ENCODE measurements at regions not wholly inside any gene's neighbourhood (a gene's known extent, or its start where the extent isn't known, plus 50 kb on each side); places are given as distances from the start of the nearest gene placed in this dataset.

DNA sequence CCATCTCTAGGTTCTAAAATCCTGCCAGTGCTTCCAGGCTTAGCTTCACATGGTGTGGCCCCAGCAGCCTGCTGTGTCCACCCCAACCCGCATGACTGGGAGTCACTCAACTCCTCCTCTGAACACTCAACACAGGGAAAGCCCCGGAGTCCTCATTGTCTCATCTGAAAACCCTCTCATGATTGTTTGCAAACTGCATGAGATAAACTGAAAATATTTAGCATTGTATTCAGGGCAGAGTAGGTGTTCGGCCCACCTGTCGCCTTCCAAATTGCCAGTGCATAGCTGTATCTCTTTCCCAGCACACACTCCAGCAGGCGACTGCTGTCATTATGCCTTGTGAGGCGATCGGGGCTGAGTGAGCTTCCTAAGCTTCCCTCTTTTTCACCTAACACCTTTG lies 76.7 kb upstream of the SORBS2 start:
- H3K4me1 ChIP-seq (ENCODE audit: control insufficient read depth in 2 of 2, insufficient read depth in 2 of 2, low read length in 1 of 2) = no peaks in the 10 kb centered on the region
- H3K4me3 ChIP-seq (ENCODE audit: low read depth in 1 of 2, low read length in 2 of 2) = no peak overlapping the region
- no peaks in the 10 kb centered on the region for H3K9me3 ChIP-seq (ENCODE audit: control insufficient read depth in 2 of 2, insufficient read depth in 1 of 2, low read depth in 1 of 2, low read length in 1 of 2)
- H3K27me3 ChIP-seq (ENCODE audit: control insufficient read depth in 1 of 2, insufficient read depth in 2 of 2, low read length in 2 of 2) = no peaks in the 10 kb centered on the region
- 94 to 95% methylated on average over 7 of the region's 7 CpGs for WGBS, 2 donors
- no peak overlapping the region for H3K27ac ChIP-seq (ENCODE audit: low read depth in 2 of 2, low read length in 1 of 2)
- H3K36me3 ChIP-seq (ENCODE audit: control insufficient read depth in 2 of 2, insufficient read depth in 2 of 2, low read length in 1 of 2) = no peaks in the 10 kb centered on the region

DNA sequence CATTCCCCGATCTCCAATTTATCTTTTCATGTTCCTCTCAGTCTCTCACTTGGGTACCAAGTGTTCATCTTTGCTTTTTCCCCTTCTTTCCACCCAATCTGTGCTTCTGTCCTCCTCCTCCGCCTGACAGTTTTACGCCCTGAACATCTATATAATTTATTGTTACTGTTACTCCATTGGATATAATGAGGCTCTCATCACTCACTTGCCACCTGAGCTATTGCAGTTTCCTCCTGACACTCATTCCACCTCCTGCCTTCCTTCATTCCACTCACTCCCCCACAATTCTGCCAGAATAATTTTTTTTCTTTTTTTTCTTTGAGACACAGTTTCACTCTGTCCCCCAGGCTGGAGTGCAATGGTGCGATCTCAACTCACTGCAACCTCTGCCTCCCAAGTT lies 77.6 kb upstream of the SORBS2 start:
- no peaks in the 10 kb centered on the region for H3K9me3 ChIP-seq (ENCODE audit: control insufficient read depth in 2 of 2, insufficient read depth in 1 of 2, low read depth in 1 of 2, low read length in 1 of 2)
- no peaks in the 10 kb centered on the region for H3K27me3 ChIP-seq (ENCODE audit: control insufficient read depth in 1 of 2, insufficient read depth in 2 of 2, low read length in 2 of 2)
- no peaks in the 10 kb centered on the region for H3K36me3 ChIP-seq (ENCODE audit: control insufficient read depth in 2 of 2, insufficient read depth in 2 of 2, low read length in 1 of 2)
- H3K4me1 ChIP-seq (ENCODE audit: control insufficient read depth in 2 of 2, insufficient read depth in 2 of 2, low read length in 1 of 2) = no peaks in the 10 kb centered on the region
- 96 to 99% methylated on average over 4 of the region's 4 CpGs for WGBS, 2 donors
- no peak overlapping the region for H3K27ac ChIP-seq (ENCODE audit: low read depth in 2 of 2, low read length in 1 of 2)
- H3K4me3 ChIP-seq (ENCODE audit: low read depth in 1 of 2, low read length in 2 of 2) = no peak overlapping the region

DNA sequence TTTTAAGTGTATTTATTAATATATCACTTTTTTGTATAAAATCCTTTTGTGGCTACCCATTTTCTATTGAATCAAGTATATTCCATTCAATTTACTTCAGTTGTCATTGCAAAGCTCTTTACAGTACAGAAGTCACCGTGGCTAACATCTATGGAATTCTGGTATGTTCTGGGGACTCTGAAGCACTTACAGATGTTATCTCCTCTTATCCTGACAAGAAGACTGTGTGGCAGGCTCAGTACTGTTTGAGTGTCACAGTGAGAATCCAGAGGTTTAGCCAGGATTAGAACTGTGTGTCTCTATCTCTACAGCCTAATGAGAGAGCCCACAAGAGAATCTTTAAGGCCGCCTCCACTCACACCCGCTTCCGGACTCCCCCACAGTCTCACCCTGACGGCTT lies 78.2 kb upstream of the SORBS2 start:
- WGBS, 2 donors = 93 to 98% methylated on average over 5 of the region's 5 CpGs
- Histone ChIP-seq H3K9me3 (ENCODE audit: control insufficient read depth in 2 of 2, insufficient read depth in 1 of 2, low read depth in 1 of 2, low read length in 1 of 2) (no peaks in the 10 kb centered on the region), H3K4me3 (ENCODE audit: low read depth in 1 of 2, low read length in 2 of 2) (no peak overlapping the region), H3K36me3 (ENCODE audit: control insufficient read depth in 2 of 2, insufficient read depth in 2 of 2, low read length in 1 of 2) (no peaks in the 10 kb centered on the region), H3K4me1 (ENCODE audit: control insufficient read depth in 2 of 2, insufficient read depth in 2 of 2, low read length in 1 of 2) (no peaks in the 10 kb centered on the region), H3K27me3 (ENCODE audit: control insufficient read depth in 1 of 2, insufficient read depth in 2 of 2, low read length in 2 of 2) (no peaks in the 10 kb centered on the region), H3K27ac (ENCODE audit: low read depth in 2 of 2, low read length in 1 of 2) (no peak overlapping the region)

DNA sequence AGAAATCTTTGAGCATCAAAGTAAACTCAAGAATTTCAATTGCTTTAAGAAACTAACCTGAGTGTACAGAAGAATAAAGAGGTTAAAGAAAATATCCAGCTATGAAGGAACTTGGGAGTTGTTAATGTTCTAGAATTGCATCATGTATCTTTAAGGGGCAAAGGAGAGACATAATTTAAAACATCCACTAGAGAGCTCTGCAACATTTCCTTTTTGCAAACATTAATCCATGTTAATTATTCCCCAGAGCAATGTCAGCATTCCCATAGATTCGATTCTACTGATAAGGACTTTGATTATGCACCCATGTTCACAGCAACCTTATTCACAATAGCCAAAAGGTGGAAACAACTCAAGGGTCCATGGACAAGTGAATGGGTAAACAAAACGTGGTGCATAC lies 80.2 kb upstream of the SORBS2 start:
- H3K4me1 ChIP-seq (ENCODE audit: control insufficient read depth in 2 of 2, insufficient read depth in 2 of 2, low read length in 1 of 2) = no peaks in the 10 kb centered on the region
- H3K27me3 ChIP-seq (ENCODE audit: control insufficient read depth in 1 of 2, insufficient read depth in 2 of 2, low read length in 2 of 2) = no peaks in the 10 kb centered on the region
- 41 to 46% methylated on average over 2 of the region's 2 CpGs for whole genome bisulfite sequencing, 2 donors
- H3K36me3 ChIP-seq (ENCODE audit: control insufficient read depth in 2 of 2, insufficient read depth in 2 of 2, low read length in 1 of 2) = no peaks in the 10 kb centered on the region
- H3K4me3 ChIP-seq (ENCODE audit: low read depth in 1 of 2, low read length in 2 of 2) = no peak overlapping the region
- H3K9me3 ChIP-seq (ENCODE audit: control insufficient read depth in 2 of 2, insufficient read depth in 1 of 2, low read depth in 1 of 2, low read length in 1 of 2) = no peaks in the 10 kb centered on the region
- H3K27ac ChIP-seq (ENCODE audit: low read depth in 2 of 2, low read length in 1 of 2) = no peak overlapping the region

DNA sequence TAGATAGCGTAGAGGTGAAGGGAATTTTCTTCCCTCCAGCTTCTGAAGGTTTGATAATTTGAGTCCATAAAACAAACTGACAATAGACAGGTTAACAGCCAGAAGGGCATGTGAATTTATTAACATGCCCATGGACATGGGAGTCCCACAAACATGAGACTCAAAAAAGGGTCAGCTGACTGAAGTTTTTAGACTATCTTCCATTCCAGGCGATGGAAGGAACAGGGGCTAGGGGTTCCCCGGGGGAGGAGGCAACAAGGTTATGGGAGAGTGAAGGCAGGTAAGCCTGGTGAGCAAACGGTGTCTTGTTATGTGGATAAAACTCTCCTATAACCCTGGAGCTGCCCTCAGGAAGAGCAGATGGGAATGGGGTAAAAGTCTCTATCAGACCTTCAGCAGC lies 81.5 kb upstream of the SORBS2 start:
- H3K27ac ChIP-seq (ENCODE audit: low read depth in 2 of 2, low read length in 1 of 2) = no peak overlapping the region
- no peak overlapping the region for H3K4me3 ChIP-seq (ENCODE audit: low read depth in 1 of 2, low read length in 2 of 2)
- H3K36me3 ChIP-seq (ENCODE audit: control insufficient read depth in 2 of 2, insufficient read depth in 2 of 2, low read length in 1 of 2) = no peaks in the 10 kb centered on the region
- 93 to 96% methylated on average over 4 of the region's 4 CpGs for WGBS, 2 donors
- H3K9me3 ChIP-seq (ENCODE audit: control insufficient read depth in 2 of 2, insufficient read depth in 1 of 2, low read depth in 1 of 2, low read length in 1 of 2) = no peaks in the 10 kb centered on the region
- H3K4me1 ChIP-seq (ENCODE audit: control insufficient read depth in 2 of 2, insufficient read depth in 2 of 2, low read length in 1 of 2) = no peaks in the 10 kb centered on the region
- no peaks in the 10 kb centered on the region for H3K27me3 ChIP-seq (ENCODE audit: control insufficient read depth in 1 of 2, insufficient read depth in 2 of 2, low read length in 2 of 2)

DNA sequence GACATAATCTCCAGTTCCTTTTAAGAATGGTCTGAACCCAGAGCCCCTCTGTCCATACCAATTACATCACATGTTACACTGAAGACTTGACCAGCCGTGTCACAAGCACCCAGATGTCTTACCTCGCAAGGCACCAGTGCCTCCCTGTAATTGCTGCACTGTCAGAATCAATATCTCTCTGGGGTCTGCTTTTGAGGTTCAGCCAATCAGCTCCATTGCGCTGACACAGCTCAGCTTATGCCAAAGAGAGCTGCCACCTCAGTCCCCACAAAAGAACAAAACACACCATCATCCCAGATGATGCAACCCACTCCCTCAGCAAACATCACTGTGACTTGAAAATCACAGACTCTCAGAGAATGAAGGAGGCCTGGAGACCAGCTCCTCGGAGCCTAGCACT lies 82.5 kb upstream of the SORBS2 start:
- H3K9me3 ChIP-seq (ENCODE audit: control insufficient read depth in 2 of 2, insufficient read depth in 1 of 2, low read depth in 1 of 2, low read length in 1 of 2) = no peaks in the 10 kb centered on the region
- H3K4me1 ChIP-seq (ENCODE audit: control insufficient read depth in 2 of 2, insufficient read depth in 2 of 2, low read length in 1 of 2) = no peaks in the 10 kb centered on the region
- no peak overlapping the region for H3K27ac ChIP-seq (ENCODE audit: low read depth in 2 of 2, low read length in 1 of 2)
- no peaks in the 10 kb centered on the region for H3K36me3 ChIP-seq (ENCODE audit: control insufficient read depth in 2 of 2, insufficient read depth in 2 of 2, low read length in 1 of 2)
- 86 to 92% methylated on average over 4 of the region's 4 CpGs for WGBS, 2 donors
- H3K27me3 ChIP-seq (ENCODE audit: control insufficient read depth in 1 of 2, insufficient read depth in 2 of 2, low read length in 2 of 2) = no peaks in the 10 kb centered on the region
- H3K4me3 ChIP-seq (ENCODE audit: low read depth in 1 of 2, low read length in 2 of 2) = no peak overlapping the region

DNA sequence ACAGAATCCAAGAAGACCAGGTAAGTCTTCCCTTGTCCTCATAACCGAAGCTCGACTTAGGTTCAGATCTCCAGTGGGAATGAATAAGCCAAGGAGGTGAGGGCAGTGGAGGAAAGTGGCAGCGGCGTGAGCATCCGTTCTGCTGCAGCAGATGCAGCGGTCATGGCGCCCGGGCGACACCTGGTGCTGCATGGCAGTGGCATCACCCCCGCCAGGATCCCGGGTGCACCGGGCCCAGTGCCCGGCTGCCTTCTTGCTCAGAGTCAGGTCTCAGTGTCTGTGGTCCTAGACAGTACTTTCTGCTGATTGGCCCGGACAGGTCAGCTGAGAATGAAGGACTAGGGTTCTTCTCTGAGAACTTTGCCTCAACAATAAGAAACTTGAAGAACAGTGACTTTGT lies 83.4 kb upstream of the SORBS2 start:
- H3K27ac ChIP-seq (ENCODE audit: low read depth in 2 of 2, low read length in 1 of 2) = no peak overlapping the region
- 97 to 99% methylated on average over 14 of the region's 14 CpGs for WGBS, 2 donors
- H3K4me3 ChIP-seq (ENCODE audit: low read depth in 1 of 2, low read length in 2 of 2) = no peak overlapping the region
- no peaks in the 10 kb centered on the region for H3K36me3 ChIP-seq (ENCODE audit: control insufficient read depth in 2 of 2, insufficient read depth in 2 of 2, low read length in 1 of 2)
- no peaks in the 10 kb centered on the region for H3K9me3 ChIP-seq (ENCODE audit: control insufficient read depth in 2 of 2, insufficient read depth in 1 of 2, low read depth in 1 of 2, low read length in 1 of 2)
- H3K27me3 ChIP-seq (ENCODE audit: control insufficient read depth in 1 of 2, insufficient read depth in 2 of 2, low read length in 2 of 2) = no peaks in the 10 kb centered on the region
- no peaks in the 10 kb centered on the region for H3K4me1 ChIP-seq (ENCODE audit: control insufficient read depth in 2 of 2, insufficient read depth in 2 of 2, low read length in 1 of 2)

DNA sequence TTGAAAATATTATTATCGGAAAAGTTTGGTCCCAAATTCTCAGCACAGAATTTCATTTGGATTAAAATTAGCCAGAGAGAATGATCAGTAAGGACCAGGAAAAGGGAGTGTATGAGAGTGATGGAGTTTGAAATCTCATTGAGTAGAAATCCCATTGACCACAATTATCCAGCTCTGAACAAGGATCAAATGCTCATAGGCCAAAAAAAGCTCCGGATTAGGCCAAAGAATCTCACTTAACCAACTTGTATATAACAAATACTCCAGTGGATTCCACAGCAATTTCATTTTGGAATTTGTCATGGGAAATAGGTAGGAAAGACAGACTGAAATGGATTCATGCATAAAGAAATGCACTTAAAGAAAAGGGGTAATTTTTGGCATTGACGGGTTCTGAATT lies 83.9 kb upstream of the SORBS2 start:
- Histone ChIP-seq H3K4me3 (ENCODE audit: low read depth in 1 of 2, low read length in 2 of 2) (no peak overlapping the region), H3K9me3 (ENCODE audit: control insufficient read depth in 2 of 2, insufficient read depth in 1 of 2, low read depth in 1 of 2, low read length in 1 of 2) (no peaks in the 10 kb centered on the region), H3K27me3 (ENCODE audit: control insufficient read depth in 1 of 2, insufficient read depth in 2 of 2, low read length in 2 of 2) (no peaks in the 10 kb centered on the region), H3K27ac (ENCODE audit: low read depth in 2 of 2, low read length in 1 of 2) (no peak overlapping the region), H3K36me3 (ENCODE audit: control insufficient read depth in 2 of 2, insufficient read depth in 2 of 2, low read length in 1 of 2) (no peaks in the 10 kb centered on the region), H3K4me1 (ENCODE audit: control insufficient read depth in 2 of 2, insufficient read depth in 2 of 2, low read length in 1 of 2) (no peaks in the 10 kb centered on the region)
- 94 to 97% methylated on average over 3 of the region's 3 CpGs for WGBS, 2 donors

DNA sequence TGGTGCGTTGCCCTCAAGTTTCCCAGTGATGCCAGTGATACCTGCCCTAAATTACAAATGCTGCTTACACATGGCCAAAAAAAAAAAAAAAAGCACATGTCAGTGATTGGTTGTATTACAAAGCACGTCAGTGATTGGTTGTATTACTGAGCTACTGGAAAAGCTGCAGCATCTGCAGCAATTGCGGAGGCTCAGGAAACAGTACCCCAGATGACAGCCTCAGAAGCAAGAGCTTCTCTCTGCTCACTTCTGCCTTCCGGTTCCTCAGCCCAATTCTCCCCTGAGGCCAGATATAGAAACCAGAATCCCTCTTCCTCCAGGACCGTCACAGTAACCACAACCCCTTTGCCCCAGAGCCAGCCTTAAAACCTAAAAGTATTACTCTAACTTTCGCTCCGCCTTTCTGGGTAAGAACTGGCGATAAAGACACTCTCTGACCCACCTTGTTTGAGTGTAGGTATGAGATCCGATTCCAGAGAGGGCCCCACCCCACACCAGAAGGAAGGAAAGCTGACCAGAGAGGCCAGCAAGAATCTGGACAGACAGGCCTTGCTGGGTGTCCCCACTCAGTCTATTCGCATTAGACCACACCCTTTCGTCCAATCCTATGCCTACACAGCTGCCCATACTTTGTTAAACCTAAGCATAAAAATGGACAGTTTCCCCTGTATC lies 85.0 kb upstream of the SORBS2 start:
- no peaks in the 10 kb centered on the region for H3K27me3 ChIP-seq (ENCODE audit: control insufficient read depth in 1 of 2, insufficient read depth in 2 of 2, low read length in 2 of 2)
- no peak overlapping the region for H3K4me3 ChIP-seq (ENCODE audit: low read depth in 1 of 2, low read length in 2 of 2)
- H3K4me1 ChIP-seq (ENCODE audit: control insufficient read depth in 2 of 2, insufficient read depth in 2 of 2, low read length in 1 of 2) = no peaks in the 10 kb centered on the region
- WGBS, 2 donors = 82% methylated on average over 11 of the region's 11 CpGs
- no peaks in the 10 kb centered on the region for H3K9me3 ChIP-seq (ENCODE audit: control insufficient read depth in 2 of 2, insufficient read depth in 1 of 2, low read depth in 1 of 2, low read length in 1 of 2)
- H3K36me3 ChIP-seq (ENCODE audit: control insufficient read depth in 2 of 2, insufficient read depth in 2 of 2, low read length in 1 of 2) = no peaks in the 10 kb centered on the region
- H3K27ac ChIP-seq (ENCODE audit: low read depth in 2 of 2, low read length in 1 of 2) = no peak overlapping the region

DNA sequence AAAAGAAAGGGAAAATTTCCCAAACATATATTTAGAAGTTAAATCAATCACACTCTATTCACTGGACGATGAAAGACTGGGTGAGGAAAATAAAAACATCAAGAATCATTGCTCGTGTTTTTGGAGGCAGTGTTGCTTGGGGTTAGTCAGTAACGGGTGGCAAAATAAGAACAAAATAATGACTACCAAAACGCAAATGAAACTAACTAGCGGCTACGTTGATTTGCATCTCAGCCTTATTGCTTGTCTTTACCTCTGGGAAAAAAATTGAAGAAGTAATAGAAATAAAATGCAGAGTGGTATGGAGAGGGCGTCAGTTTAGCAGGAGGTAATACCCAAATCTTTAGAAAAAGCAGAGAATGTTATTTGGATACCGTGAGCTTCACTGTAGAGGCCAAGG lies 86.4 kb upstream of the SORBS2 start:
- H3K36me3 ChIP-seq (ENCODE audit: control insufficient read depth in 2 of 2, insufficient read depth in 2 of 2, low read length in 1 of 2) = no peaks in the 10 kb centered on the region
- H3K9me3 ChIP-seq (ENCODE audit: control insufficient read depth in 2 of 2, insufficient read depth in 1 of 2, low read depth in 1 of 2, low read length in 1 of 2) = no peaks in the 10 kb centered on the region
- H3K4me1 ChIP-seq (ENCODE audit: control insufficient read depth in 2 of 2, insufficient read depth in 2 of 2, low read length in 1 of 2) = no peaks in the 10 kb centered on the region
- no peaks in the 10 kb centered on the region for H3K27me3 ChIP-seq (ENCODE audit: control insufficient read depth in 1 of 2, insufficient read depth in 2 of 2, low read length in 2 of 2)
- H3K27ac ChIP-seq (ENCODE audit: low read depth in 2 of 2, low read length in 1 of 2) = no peak overlapping the region
- H3K4me3 ChIP-seq (ENCODE audit: low read depth in 1 of 2, low read length in 2 of 2) = no peak overlapping the region
- WGBS, 2 donors = 82 to 88% methylated on average over 8 of the region's 8 CpGs

All from esophagus (tissue), 2 donors.